Dedifferentiated amniotic fluid mesenchymal stem cell (primary cell): ENCODE measurements at regions not wholly inside any gene's neighbourhood (a gene's known extent, or its start where the extent isn't known, plus 50 kb on each side); places are given as distances from the start of the nearest gene placed in this dataset.

Source experiments
- DNase-seq: peaks from one replicate; pipeline ENCODE4 v3.0.0-alpha.2; 2016; ENCODE audit errors: extremely low spot score

- DNase-seq: no peak
Observed at GRCh38 chr13:34002924-34003323, 185.0 kb downstream of the RFC3 start.

GRCh38 chr13:34003656-34004055, 185.7 kb downstream of the RFC3 start:
- DNase-seq: no peak

- DNase-seq: no peak
Observed at GRCh38 chr13:34004676-34005075, 186.7 kb downstream of the RFC3 start.

- no peak for DNase-seq
Observed at GRCh38 chr13:34006011-34006410, 188.1 kb downstream of the RFC3 start.

- DNase-seq: no peak
Observed at GRCh38 chr13:34011552-34012085, 193.7 kb downstream of the RFC3 start.

- no peak for DNase-seq
Observed at GRCh38 chr13:34012382-34012781, 194.4 kb downstream of the RFC3 start.

GRCh38 chr13:34013061-34013460, 195.1 kb downstream of the RFC3 start:
- no peak for DNase-seq

- no peak for DNase-seq
Observed at GRCh38 chr13:34017231-34017630, 199.3 kb downstream of the RFC3 start.

GRCh38 chr13:34019870-34020269, 201.9 kb downstream of the RFC3 start:
- DNase-seq: no peak

- DNase-seq: no peak
Observed at GRCh38 chr13:34020388-34020787, 202.4 kb downstream of the RFC3 start.

- no peak for DNase-seq
Observed at GRCh38 chr13:34021619-34022018, 203.7 kb downstream of the RFC3 start.

GRCh38 chr13:34025746-34026145, 207.8 kb downstream of the RFC3 start:
- DNase-seq: no peak

GRCh38 chr13:34026308-34026707, 208.4 kb downstream of the RFC3 start:
- DNase-seq: no peak

- no peak for DNase-seq
Observed at GRCh38 chr13:34028496-34029442, 210.8 kb downstream of the RFC3 start.

- DNase-seq: no peak
Observed at GRCh38 chr13:34030782-34031181, 212.8 kb downstream of the RFC3 start.

- DNase-seq: no peak
Observed at GRCh38 chr13:34031610-34032009, 213.7 kb downstream of the RFC3 start.

GRCh38 chr13:34034411-34034810, 216.5 kb downstream of the RFC3 start:
- DNase-seq: no peak

GRCh38 chr13:34035178-34035577, 217.2 kb downstream of the RFC3 start:
- no peak for DNase-seq

- no peak for DNase-seq
Observed at GRCh38 chr13:34035676-34036325, 217.9 kb downstream of the RFC3 start.

- DNase-seq: no peak
Observed at GRCh38 chr13:34037636-34038540, 219.9 kb downstream of the RFC3 start.

- DNase-seq: no peak
Observed at GRCh38 chr13:34038541-34039068, 220.7 kb downstream of the RFC3 start.

- DNase-seq: no peak
Observed at GRCh38 chr13:34039678-34040077, 221.7 kb downstream of the RFC3 start.
